HG02678 (cell line): ENCODE measurements at regions not wholly inside any gene's neighbourhood (a gene's known extent, or its start where the extent isn't known, plus 50 kb on each side); places are given as distances from the start of the nearest gene placed in this dataset.

Experiments
- ATAC-seq: cut with Tn5 transposase; IDR thresholded peaks from one replicate; pipeline ENCODE4 v1.9.1; 2021; ENCODE audit warnings: mild to moderate bottlenecking, moderate library complexity; ENCODE audit not compliant: unreplicated experiment

DNA sequence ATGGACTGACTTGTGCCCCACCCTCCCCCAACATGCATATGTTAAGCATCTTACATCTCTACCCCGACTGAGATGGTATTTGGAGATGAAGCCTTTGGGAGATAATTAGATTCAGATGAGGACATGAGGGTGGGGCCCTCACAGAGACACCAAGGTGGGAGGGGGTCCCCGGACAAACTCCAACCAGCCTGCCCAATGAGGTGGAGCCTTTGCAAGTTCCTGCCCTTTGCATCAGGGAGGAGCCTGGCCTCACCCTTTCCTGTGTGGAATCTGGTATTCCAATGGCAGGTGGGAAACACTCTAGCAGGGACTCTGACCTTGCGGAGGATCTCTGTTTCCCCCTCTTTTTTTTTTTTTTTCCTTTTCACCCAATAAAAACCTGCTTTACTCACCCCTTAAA is 589.9 kb upstream of the BOD1L1 start:
- no peak for ATAC-seq

DNA sequence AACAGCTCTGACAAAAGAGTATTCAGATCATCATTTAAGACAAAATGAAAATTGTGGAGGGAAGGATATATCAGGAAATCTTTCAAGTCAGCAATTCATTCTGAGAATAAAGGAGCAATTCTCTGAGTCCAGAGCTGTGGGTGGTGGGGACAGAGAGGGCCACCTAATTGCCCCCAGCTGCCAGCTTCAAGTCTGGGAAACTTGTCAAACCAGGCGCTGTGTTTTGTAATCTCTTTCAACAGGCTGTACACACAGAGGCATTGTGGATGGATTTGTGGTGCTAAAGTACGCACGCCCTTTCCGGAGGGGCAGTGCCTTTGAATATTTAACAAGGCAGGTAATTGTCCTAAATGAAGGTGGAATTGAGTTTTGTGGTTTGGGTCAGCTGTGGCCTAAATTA is 591.1 kb upstream of the BOD1L1 start:
- no peak for ATAC-seq

- no peak for ATAC-seq
Measured at GRCh38 chr4:14221176-14221575, 593.7 kb upstream of the BOD1L1 start.

GRCh38 chr4:14222377-14223029 is 595.0 kb upstream of the BOD1L1 start:
- ATAC-seq, result no peak

- ATAC-seq, result no peak
Measured at GRCh38 chr4:14223461-14223860, 595.9 kb upstream of the BOD1L1 start.

DNA sequence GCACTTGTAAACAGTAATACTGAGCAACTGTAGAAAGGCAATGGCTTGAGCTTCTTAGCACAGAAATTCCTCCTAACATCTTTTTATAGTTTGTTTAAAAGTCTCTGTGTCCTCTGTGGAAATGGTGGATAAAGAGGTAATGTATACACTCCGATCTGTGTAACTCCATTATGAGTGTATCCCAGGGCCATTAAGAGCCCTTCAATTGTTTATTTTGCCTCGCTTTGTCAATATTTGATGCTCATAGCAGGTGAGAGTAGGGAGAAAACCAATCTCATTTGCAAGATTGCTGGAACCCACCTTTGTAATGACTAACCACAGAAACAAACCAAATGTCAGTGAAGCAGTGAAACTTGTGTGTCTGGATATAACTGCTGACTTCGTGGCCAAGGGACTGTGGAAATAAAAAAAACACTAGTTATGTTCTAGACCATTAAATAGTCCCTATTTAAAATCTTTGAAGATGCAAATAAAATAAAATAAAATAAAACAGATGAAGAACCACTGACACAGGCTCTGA is 598.2 kb upstream of the BOD1L1 start:
- peak; percentile 48 for ATAC-seq

DNA sequence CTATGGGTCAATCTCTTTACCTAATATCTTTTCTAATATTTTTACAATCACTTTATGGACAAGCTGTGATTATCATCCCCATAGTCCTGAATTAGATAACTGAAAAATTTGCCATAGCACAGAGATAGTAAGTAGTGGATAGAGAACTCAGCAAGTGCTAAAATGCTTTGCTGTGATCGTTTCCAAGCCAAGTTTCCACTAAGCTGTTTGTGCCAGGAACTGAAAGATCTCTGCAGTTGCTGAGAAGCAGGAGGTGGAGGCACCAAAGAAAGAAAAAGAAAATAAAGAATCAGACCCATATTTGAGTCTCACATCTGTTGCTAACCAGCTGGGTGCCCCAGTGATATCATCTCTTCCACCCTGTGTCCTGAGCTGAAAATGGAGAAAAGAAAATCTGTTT is 605.6 kb upstream of the BOD1L1 start:
- ATAC-seq, result no peak

- ATAC-seq, result no peak
Measured at GRCh38 chr4:14234307-14234706, 606.8 kb upstream of the BOD1L1 start.

GRCh38 chr4:14236359-14236758 is 608.8 kb upstream of the BOD1L1 start:
- no peak for ATAC-seq

GRCh38 chr4:14237911-14238310 is 610.4 kb upstream of the BOD1L1 start:
- no peak for ATAC-seq

DNA sequence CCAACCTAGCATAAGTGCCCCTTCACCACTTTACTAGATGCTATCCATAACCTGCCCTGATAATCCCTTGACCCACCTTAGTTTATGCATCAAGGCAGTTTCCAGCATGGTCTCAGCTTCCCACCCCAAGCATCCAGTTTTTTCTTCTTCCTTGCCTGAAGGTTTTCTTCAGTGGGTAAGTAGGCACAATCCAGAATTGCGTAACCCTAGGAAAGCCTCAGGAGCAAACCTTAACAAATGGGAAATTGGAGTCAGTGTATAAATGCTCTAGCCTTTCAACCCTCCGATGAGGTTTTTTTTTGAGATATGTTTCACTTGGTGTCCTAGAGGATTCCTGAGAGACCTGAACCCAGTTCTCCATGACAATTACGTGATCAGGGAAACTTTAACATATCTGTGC is 614.0 kb upstream of the BOD1L1 start:
- no peak for ATAC-seq

GRCh38 chr4:14247767-14248166 is 620.2 kb upstream of the BOD1L1 start:
- no peak for ATAC-seq

DNA sequence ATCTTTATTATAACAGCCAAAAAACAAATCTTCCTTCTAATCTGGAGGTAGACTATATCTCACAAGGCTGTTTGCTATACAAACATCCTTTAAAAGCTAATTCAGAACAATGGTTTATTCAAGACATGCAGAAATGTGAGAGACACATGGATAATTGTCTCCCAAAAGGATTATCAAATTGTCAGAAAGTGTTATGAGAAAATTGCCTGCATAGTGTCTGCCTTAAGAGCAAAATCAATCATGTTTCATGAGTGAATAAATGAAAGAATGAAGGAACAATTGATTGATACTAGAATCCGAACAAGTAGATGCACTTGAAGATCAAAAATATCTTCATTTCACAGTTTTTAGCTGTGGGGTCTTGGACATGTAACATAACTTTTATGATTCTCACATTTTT is 621.7 kb upstream of the BOD1L1 start:
- ATAC-seq, result no peak

DNA sequence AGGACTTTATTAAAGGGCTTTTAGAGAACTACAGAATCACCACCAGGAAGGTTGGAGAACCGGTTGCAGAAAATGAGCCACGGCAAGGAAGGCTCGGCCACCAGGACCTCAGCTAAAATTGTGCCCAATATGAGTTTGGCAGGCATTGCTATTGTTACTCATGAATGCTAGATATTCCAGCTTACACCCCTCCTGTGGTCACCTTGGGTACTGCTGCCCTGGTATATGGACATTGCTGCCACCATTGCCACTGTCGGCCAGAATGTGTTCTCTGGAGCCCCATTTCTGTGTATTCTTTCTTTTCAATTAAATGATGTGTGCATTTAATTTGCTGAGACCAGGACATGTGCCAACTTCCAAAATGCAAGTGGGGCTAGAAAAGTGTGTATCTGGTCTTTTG is 626.7 kb upstream of the BOD1L1 start:
- peak; percentile 74 for ATAC-seq

DNA sequence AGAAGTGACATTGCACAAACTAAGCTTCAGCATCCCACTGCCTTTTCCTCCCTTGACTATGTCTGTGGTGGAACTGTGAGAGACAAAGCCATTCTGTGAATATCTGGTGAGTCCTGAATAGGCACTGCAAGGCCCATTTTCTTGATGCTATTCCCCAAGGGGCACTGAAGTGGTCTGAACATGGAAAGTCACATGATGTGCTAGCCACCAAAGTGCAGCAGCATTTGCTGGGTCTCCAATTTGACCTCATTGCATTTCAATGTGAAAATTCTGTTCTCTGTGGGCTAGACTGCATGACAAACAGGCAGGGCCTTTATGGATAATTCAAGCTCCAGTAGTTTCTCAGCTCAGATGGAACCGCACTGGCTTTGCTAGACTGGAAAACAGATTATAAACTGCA is 627.4 kb upstream of the BOD1L1 start:
- ATAC-seq, result no peak

GRCh38 chr4:14257903-14258302 is 630.4 kb upstream of the BOD1L1 start:
- no peak for ATAC-seq

DNA sequence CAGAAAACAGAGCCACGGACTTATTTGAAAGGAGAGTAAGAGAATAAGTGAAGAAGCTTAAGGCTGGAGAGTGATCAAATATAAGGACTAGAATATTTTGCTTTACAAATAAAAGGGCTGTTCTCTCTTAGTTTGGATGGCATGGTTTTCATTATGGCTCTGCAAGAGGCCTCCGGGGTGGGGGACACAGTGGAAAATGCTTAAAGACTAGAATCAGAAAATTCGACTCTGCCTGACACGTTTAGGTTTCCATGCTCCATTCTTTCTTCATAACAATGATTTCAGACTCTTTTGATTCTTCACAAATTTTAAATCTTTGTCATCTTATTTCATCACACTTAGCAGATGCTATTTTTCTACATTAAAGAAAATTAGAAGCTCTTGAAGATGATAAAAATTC is 632.4 kb upstream of the BOD1L1 start:
- ATAC-seq, result no peak

DNA sequence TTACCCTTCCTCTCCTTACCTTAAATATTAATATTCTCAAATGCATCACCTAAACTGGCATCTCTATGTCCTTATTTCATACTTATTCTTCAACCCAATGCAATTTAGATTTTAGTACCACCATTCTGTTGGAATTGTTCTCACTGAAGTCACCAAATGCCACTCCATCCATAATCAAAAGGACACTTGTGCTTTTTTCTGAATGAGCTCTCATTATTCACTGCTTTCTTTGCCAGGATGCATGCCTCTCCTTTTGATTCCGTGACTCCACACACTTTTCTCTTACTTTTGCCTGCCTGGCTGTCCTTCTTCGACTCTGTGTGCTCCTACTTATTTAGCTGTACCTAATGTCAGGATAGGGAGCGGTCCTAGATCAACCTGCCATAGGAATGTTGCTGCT is 633.1 kb upstream of the BOD1L1 start:
- no peak for ATAC-seq

DNA sequence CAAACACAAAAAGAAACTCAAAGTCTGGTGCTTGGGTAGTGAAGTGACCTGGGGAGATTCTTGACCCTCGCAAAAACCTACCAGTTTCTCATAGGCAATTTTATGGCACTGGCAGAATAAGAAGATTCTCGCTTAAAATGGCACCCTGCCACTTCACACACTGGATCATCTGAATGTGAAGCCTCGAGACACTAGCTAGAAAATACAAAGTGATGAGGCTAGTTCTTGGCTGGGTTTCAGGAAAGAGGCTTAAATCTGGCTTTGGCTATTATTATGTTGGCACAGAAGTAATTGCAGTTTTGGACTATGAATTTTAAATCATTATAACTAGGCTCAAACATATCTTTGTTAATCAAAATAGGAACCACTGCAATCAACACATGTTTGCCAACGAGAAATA is 634.7 kb upstream of the BOD1L1 start:
- ATAC-seq, result no peak

DNA sequence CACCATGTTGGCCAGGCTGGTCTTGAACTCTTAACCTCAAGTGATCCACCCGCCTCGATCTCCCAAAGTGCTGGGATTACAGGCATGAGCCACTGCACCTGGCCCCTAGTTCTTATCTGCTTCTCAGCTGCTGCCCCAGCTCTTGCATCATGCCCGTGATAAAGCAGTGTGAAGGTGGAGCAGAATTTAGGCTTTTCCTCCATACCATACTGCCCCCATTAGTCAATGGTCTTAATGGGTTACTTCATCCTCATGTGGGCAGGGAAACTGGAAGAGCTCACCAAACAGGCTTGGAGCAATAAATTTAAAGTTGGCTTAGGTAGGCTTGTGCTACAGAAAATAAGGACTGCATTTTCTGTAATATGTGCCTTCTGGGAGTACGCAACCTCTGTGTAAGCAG is 636.9 kb upstream of the BOD1L1 start:
- ATAC-seq, result no peak

DNA sequence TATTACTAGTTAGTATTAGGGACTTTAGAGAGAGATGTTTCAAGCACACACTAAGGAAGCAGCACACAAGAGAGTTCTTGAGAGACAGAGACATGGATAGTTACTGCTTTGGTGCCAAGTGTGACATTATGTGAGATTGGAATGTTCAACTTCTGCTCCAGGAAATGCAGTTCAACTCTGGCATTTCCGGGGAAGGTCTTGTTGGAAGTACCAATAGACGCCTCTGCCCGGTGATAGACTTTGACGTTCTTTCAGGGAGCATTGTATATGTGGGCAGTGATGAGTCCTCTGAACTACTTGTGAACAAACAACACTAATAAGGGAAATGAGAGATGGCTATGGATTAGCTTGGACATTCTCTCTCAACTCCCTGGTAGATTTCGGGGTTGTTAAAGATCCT is 638.1 kb upstream of the BOD1L1 start:
- no peak for ATAC-seq

DNA sequence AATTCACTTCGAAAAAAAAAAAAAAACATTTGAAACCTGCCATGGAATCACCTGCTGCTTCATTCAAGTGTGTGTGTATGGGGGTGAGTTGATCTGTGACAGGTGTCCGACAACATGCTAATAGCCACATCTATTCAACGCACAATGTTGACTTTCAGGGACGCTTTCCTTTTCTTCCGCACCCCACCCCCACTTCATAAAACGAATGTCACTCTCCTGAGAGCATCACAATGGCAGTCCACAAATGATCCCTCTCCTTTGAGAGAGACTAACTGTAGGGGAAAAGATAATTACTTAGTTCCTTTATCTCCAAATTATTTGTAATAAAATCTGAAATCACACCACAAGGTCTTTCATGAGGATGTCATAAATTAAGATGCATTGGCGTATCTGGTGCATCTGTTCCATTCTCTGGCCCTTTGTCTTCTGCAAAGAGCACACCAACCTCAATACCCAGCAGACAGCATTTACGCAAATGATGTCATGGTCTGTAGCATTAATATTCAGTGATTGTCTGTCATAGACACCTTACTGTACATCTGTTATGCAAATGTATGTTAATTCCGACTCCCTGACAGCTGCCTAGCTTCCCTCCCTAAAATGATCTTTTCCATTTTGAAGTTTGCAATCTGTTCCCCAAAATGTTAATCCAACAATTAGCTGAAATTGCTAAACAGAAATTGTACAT is 640.0 kb upstream of the BOD1L1 start:
- ATAC-seq, result no peak

GRCh38 chr4:14269824-14270223 is 642.3 kb upstream of the BOD1L1 start:
- ATAC-seq, result peak; percentile 55
